GM18511 (cell line): ENCODE measurements at regions not wholly inside any gene's neighbourhood (a gene's known extent, or its start where the extent isn't known, plus 50 kb on each side); places are given as distances from the start of the nearest gene placed in this dataset.

Experiments used
- ATAC-seq: cut with Tn5 transposase; IDR thresholded peaks from one replicate; pipeline ENCODE4 v1.9.1; 2021; ENCODE audit warnings: mild to moderate bottlenecking, moderate library complexity; ENCODE audit not compliant: unreplicated experiment

DNA sequence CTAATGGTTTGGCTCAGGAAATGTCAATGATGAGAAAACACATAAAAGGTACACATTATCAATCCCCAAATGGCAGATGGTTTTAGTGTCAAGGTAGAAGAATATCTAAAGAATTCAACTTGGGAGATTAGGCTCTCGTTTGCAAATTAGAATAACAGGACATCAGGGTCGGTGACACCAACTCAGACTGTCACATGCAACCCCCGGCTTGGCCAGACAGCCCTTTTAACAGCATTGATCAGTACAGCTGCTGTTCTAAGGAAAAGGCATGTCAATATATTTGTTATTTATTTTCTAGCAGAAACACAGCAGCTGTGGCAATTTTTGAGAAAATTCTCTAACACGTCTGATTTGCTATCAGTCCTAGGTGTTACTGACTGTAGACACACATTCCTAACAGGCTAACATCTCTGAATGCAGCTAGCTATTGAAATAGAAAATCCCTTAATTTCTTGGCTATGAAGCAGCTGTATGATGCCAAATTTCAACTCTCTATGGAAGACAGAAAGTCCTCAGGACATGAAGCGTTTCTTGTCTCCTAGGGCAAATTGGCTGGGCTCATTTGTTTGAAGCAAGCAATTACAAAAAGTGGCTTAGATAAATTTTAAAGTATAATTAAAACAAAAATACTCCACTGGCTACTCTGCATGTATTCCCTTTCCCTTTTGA lies 269.0 kb upstream of the CXXC4 start:
- no peak for ATAC-seq

DNA sequence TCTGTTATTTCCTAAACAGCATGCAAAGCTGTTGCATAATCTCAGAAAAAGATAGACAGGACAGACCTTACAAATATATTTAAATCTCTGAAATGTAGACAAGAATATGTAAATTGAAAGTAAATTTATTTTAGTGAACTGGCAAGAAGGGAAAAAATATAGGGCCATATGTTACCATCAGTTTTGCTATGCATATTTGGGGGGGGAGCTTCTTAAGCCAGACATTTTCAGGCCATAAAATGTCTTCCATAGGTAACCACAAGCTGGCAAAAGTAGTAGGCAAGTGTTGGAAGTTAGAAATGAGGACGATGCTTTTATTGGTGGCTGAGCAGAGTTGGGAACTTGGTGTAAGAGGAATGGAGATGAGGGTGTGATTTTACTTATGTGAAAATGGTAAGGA lies 272.0 kb upstream of the CXXC4 start:
- ATAC-seq: no peak

DNA sequence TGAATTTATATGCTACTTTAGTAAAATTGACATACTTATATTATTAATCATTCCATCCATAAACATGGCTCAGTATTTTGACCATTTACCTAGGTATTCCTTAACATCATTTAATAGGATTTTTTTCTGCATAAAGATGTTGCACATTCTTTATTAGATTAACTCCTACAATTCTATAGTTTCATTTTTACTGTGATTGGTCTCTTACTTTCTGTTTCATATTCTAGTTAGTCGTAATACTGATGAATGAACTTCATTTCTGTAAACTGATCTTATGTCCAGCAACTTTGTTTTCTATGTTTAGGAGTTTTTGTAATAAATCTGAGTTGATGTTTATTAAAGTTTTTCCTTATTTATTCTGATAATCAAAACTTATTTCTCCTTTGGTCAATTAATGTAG lies 278.2 kb upstream of the CXXC4 start:
- peak; percentile 75 for ATAC-seq

DNA sequence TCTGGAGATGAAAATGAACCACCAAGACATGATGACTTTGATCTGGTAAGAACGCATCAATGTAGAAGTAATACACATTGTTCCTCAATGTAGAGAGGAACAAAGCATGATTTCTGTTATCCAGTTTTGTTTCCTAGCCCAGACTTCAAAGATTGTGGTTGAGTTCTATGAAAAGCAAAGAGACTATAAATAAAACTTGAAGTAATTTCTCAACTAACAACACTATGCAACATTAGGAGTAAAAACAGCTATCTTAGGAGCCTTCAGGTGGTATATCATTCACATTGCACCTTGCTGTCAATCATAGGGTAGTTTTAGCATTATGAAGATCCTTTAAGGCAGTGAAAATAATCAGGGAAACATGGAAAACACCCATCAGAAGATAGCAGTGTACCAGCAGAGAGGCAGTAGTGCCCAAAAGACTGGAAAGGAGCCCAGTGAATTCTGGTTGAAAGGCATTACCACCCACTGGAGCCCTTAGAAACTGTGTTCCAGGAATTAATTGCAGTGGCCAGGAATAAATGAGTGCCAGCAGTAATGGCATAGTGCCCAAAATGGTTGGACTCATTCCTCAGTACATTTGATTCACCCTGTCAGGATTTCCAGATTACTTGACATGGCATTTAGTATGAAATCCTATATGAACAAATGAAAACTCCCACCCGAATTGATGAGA lies 300.7 kb upstream of the CXXC4 start:
- ATAC-seq: no peak

DNA sequence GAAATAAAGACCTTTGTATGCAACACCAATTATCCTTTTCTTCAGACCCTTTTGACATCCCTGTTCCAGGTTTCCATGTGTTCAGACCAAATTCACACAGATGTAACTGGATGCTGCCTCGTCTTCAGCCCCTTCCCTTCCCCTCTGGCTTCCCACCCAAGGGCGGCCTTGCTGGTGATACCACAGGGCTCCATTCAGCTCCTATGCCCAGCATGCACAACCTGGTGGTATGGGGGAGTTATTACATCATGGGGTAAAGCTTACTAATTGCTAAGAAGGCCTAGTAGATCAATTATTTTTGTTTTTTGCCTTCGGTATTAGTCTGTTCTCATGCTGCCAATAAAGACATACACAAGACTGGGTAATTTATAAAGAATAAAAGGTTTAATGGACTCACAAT lies 317.0 kb upstream of the CXXC4 start:
- no peak for ATAC-seq

DNA sequence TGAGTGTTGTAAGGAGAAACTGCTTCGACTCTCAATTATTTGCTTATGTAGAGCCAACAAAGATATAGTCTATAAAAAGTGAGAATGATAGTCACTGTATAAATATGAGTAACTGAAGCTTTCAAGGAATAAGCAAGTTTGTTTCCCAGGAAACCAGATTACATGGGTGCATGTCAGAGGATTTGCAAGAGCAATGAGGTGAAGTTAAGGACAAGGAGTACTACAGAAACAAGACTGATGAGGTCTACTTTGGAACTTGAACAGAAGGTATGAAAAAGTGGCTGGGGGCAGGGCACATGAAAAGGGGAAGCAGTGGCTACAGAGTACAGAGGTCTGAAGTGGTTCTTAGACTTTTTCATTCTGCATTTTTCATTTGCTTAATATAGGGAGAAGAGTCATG lies 321.0 kb upstream of the CXXC4 start:
- ATAC-seq: peak; percentile 86

DNA sequence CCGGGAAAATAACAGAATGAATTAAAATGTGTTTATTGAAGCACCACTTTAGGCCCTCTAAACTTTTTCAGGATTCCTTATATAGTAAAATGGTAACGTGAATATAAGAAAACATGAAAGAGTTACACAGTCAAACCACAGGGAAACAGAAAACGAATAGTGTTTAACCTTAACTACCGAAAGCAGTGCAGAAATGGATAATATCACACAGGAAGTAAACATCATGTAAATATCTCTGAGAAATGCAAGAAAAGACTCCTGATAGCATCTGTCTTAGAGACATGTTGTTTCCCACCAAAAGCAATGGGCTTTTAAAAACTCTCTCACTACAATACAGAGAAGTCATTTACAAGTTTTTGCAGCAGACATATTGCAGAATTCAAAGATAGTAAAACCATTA lies 323.9 kb upstream of the CXXC4 start:
- no peak for ATAC-seq

DNA sequence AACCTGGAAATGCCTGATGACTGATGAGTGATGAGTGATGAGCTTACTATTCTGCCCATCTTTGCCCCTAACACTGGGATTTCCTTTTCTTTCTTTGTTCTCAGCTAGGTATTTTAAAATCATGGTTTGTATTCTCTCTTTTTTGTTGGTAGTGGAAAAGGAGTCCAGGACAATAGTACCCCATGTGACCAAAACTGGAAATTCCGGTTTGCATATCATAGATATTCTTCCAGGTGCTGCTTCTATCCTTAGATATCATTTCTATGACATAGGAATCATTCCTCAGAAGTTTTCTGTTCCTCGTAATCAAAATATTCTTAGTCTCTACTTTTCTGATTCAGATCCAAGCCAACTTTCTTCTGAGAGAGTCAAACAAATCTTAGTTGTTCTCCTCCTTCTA lies 320.5 kb upstream of the TET2 start:
- no peak for ATAC-seq

DNA sequence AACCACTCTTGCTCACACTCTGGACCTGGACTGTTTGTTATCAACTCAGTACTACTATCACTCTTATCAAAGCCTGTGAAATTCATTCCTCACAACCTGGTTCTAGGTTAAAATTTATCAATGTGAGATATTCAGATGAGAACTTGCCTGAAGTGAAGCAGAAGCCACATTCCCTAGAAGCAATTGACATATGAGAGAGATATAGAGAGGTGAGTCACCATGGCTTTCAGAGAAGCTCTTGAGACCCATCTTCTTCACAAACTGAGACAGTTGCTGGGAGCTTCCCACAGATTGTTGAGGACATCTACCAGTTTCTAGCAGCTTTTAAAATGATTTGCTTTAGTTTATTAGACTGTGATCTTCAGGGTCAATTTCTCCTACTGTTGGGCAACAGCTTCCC lies 316.9 kb upstream of the TET2 start:
- ATAC-seq: no peak

DNA sequence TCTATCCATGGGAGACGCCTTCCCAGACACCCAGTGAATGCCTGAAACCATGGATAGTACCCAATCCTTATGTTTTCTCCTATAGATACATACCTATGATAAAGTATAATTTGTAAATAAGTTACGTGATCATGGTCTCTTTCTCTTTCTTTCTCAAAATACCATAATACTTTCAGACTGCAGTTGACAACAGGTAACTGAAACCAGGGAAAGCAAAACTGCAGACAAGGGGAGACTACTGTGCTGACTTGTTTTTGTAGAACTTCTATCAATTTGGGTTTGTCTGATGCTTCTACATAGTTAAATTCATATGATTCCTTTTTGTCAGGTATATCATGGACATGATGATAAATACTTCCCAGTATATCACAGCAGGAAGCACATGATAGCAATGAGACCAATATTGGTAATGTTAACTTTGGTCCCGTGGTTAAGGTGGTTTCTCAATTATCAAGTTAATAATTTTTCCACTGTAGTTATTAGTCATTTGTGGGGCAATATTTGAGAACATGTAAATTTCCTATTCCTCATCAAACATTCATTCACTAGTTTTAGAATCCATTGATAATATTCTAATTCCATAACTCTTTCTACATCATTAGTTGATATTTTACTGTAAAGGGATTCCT lies 298.0 kb upstream of the TET2 start:
- peak; percentile 80 for ATAC-seq

DNA sequence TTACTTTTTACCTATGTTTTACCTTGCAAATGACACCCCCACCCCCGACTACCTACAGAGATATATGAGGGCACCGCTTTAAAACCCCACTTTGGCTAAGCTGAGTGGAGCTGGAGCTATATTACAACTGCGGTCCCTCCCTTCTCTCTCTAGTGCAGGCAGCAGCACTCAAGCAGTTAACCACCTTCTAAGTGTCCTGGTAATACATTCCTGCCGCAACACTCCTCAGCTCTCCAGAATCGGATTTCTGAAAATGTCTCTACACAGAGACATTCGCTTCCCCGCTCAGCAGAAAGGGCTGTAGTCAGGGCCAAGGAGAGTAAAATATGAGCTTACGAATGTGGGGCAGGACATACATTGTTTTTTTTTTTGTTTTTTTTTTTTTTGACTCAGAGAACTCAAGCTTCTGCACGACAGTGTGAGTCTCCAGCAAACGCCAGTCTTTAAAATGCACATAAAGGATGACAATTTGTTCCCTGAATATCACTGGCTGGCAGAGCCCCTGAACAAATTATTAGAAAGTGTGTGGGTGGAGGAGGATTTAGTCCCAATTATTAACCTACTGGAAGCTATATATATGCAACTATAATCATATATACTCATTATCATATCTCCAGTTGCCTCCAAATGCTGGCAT lies 287.0 kb upstream of the TET2 start:
- no peak for ATAC-seq

DNA sequence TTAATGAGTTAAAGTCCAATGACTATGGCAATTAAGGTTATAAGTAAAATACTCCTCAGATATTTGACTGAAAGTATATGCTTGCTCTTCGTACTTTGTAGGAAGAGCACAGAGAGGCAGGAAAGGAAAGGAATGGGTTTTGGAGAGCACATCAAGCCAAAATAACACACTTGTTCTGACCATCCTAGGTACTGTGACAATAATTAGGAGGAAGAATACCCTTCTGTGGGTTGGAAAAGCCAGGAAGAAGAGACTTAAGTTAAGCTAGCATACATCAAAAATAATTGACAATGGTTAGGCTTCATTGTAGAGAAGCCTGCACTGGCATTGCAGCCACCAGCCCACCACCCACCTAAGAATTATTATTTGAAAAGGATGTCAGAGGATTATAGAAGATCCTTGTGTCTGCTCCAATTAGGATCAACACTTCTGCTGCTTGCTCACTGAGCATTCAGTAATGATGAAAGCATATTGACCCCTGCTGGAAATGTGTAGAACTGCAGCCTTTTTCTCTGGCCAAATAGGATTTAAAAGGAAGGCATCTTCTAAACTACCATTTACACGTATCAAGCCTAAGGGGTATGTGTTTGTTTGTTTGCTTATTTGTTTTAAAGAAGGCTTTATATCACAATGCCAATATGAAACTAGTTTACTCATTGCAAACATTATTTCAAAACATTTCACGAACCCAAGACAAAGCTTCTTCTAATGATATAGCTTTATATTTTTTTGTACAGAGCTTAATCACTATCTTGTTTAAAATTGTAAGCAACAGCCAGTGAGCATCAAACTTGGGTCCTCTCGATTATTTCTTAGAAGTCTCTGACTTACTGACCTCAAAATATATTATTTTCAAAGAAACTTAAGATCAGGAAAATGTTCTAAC lies 286.2 kb upstream of the TET2 start:
- peak; percentile 91 for ATAC-seq

DNA sequence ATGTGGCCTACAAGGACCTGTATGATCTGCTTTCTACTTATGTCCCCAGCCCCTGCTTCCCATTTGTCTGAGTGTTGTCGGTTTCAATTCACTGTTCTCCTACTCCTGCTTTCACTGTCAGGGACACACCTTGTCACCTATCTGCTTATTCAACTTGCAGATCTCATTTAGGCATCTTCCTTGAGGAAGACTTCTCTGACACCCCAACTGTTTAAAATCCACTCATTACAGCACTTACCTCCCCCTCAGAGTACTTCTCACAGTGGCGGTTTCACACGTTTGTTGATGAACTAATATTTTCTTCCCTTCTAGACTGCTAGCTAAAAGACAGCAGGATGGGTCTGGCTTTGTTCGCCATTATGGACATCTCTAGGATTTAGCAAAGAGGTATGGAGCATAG lies 279.9 kb upstream of the TET2 start:
- no peak for ATAC-seq

DNA sequence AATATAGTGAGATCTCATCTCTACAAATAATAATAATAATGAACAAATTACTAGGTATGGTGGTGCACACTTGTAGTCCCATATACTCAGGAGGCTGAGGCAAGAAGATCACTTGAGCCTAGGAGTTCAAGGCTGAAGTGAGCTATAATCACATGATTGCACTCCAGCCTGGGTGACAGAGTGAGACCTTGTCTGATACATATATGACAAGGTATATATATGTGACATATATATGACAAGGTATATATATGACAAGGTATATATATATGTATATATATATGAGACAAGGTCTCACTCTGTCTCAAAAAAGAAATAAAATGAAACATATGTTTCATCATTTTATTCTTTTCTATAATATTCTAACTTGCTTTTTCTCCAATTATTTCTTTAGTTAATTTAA lies 278.1 kb upstream of the TET2 start:
- peak; percentile 43 for ATAC-seq

DNA sequence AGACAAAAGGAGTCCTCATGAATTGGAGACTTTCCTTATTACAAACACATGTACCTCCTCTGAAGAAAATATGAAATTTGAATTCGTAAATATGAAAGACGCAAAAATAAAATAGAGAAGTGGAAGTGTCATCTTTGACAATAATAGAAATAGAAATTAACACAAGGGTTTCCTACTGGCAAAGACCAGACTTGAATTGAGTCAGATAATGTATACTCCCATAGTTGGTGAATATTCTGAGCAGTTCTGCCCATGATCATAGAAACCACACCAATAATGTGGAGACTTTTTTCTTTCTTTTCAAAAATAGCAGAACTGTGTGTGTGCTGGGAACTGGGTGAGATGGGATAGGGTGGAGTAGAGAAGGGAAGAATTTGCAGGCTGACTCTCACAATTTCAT lies 277.7 kb upstream of the TET2 start:
- ATAC-seq: peak; percentile 93

DNA sequence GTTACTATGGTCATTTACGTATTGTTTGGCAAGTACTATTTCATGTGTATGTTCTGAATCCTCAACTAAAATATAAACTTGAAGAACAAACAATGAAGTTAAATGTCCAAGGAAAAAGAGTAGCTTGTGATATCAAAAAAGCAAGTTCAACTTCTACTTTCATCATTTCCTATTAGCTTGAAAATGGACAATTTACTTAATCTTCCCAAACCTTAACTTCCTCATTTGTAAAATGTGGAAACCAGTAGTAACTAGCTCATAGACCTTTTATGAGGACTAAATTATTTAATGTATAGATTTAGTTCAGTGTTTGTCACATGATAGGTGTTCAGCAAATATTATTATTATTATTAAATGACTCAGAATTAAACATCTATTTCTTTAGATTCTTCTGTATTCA lies 276.8 kb upstream of the TET2 start:
- ATAC-seq: no peak

DNA sequence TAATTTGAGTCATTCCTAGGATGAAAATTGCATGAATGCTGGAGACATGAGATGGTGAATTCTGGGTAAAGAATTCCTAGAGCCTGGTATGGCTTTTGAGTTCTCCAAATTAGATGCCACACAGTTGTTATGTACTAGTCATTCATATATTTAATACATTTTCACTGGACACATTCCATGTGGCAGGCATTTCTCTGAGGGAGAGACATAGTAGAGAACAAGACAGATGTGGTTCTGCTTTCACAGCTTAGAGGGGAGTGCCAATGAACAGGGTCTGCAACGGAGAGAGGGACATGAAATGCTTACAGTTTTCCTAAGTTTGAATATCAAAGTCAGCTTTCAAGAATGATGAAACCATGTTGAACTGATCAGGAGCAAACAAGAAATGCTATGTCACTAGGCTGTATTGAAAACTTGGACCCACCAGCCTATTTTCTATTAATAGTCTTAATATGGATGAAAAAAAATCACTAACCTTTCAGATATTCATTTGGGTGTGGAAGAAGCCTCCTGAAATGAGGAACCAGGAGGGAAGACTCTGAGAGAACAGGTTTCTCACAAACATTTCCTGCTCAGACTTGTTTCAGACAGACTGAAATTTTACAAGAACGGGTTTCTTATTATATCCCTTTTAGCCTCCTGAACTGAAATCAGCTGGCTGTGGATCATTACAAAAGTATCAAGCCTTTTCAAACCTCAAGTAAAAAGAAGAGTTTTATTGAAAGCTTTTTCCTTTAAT lies 276.0 kb upstream of the TET2 start:
- ATAC-seq: peak; percentile 32

DNA sequence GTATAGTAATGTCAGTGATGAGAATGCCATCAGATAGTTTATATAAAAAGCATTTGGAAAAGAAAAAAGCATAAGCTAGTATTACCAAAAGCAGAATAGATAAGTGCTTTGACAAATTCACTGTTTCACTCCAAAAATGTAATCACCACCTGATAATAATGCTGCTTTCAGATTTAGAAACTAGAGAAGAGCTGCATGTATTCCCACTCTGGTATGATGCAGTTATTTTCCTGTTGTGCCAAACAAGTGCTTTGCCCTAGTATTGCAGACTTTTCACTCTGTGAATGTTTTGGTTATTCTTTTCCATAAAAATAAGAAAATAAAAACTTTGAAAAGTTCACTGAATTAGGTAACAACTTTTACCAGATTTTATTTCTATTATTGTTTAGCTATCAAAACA lies 267.7 kb upstream of the TET2 start:
- ATAC-seq: no peak

DNA sequence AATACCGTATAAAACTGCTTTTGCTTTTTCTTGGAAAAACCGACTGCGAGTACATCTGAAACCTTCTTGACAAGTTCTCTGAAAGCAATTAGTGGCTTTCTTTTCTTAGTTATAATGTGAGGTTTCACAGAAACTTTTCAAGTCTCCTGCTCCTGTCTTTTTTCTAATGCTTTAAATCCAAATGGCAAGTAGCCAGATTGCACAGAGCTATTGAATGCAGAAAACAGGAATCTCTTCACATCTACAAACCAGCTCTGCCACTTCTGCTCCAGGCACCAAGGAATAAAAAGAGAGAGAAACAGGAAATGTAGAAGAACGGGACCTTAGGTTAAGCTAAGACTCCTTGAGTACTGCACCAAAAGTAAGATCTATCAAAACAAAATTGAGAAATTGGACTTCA lies 267.3 kb upstream of the TET2 start:
- ATAC-seq: peak; percentile 68

DNA sequence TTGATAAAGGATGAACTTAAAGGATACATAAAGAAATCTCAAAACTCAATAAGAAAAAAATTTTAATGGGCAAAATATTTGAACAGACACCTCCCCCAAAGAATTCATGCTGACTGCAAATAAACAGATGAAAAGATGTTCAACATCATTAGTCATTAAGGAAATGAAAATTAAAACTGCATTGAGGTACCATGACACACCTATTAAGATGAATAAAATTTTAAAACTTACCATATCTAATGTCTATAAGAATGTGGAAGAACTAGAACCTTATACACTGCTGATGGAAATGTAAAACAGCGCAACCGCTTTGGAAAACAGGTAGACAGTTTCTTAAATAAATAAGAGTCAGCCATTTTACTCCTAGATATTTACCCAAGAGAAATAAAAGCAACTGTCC lies 266.8 kb upstream of the TET2 start:
- ATAC-seq: no peak
